ENCODE measurements at regions not wholly inside any gene's neighbourhood (a gene's known extent, or its start where the extent isn't known, plus 50 kb on each side); places are given as distances from the start of the nearest gene placed in this dataset.

DNA sequence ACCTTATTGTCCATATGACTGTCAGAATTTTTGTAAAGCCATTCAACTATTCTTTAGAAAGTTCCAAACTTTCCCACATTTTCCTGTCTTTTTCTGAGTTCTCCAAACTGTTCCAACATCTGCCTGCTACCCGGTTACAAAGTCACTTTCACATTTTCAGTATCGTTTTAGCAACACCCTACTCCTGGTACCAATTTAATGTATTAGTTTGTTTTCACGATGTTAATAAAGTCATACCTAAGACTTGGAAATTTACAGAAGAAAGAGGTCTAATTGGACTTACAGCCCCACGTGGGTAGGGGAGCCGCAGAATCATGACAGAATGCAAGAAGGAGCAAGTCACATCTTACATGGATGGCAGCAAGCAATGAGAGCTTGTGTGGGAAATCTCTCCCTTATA lies 867.8 kb downstream of the AMY1C start:
- Histone ChIP-seq H3K4me3 (ENCODE audit: low read depth in 1 of 3, low read length in 3 of 3) (no peak overlapping the region), H3K9ac (ENCODE audit: low read depth in 1 of 2, low read length in 2 of 2) (no peak overlapping the region), H3K9me3 (ENCODE audit: control insufficient read depth in 4 of 4, low read length in 3 of 4) (peaks cover 0 to 8% (median 3%) of the 10 kb centered on the region in 4 donors), H3K27me3 (ENCODE audit: control insufficient read depth in 4 of 4, insufficient read depth in 4 of 4, low read length in 3 of 4) (no peaks in the 10 kb centered on the region), H3K4me1 (ENCODE audit: control insufficient read depth in 4 of 4, insufficient read depth in 4 of 4, low read length in 3 of 4) (no peaks in the 10 kb centered on the region), H3K27ac (ENCODE audit: low read depth in 1 of 2, low read length in 2 of 2) (no peak overlapping the region), H3K36me3 (ENCODE audit: control insufficient read depth in 4 of 4, insufficient read depth in 3 of 4, low read depth in 1 of 4, low read length in 3 of 4) (no peaks in the 10 kb centered on the region)
- DNase-seq (ENCODE audit: low spot score), result no peak
- WGBS, result 84% methylated on average over 5 of the region's 5 CpGs
- TF ChIP-seq GABPA (IDR thresholded peaks at IDR 0.05 in 1 of 2, conservative IDR thresholded peaks at IDR 0.05 in 1 of 2), result no peak
- TF ChIP-seq, protein P1, sequence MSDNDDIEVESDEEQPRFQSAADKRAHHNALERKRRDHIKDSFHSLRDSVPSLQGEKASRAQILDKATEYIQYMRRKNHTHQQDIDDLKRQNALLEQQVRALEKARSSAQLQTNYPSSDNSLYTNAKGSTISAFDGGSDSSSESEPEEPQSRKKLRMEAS (IDR thresholded peaks at IDR 0.05), result no peak
- TF ChIP-seq HNF4A (conservative IDR thresholded peaks at IDR 0.05), result no peak
- TF ChIP-seq FOXA1 (IDR thresholded peaks at IDR 0.05), result no peak
- no peak for TF ChIP-seq TAF1 (conservative IDR thresholded peaks at IDR 0.05)

DNA sequence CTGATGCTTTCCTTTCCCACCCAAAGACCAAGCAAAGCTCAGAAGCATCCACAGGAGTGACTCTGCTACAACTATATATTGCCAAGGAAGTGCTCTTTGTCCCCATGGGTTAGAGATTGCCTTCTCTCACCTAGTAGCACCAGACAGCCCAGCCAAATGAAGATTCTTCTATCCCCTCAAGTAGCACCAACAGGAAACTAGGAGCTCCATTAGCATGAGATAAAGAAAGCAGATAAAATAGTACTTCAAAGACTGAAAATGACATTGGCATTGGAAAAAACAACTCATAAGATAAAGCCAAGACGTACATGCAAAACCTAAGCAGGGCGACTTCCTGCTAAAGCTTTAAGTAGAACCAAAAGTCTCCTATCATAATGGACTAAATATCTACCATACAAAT lies 871.5 kb downstream of the AMY1C start:
- Histone ChIP-seq H3K27me3 (ENCODE audit: control insufficient read depth in 4 of 4, insufficient read depth in 4 of 4, low read length in 3 of 4) (no peaks in the 10 kb centered on the region), H3K4me1 (ENCODE audit: control insufficient read depth in 4 of 4, insufficient read depth in 4 of 4, low read length in 3 of 4) (no peaks in the 10 kb centered on the region), H3K9me3 (ENCODE audit: control insufficient read depth in 4 of 4, low read length in 3 of 4) (peaks cover 0 to 8% (median 3%) of the 10 kb centered on the region in 4 donors), H3K4me3 (ENCODE audit: low read depth in 1 of 3, low read length in 3 of 3) (no peak overlapping the region), H3K9ac (ENCODE audit: low read depth in 1 of 2, low read length in 2 of 2) (no peak overlapping the region), H3K27ac (ENCODE audit: low read depth in 1 of 2, low read length in 2 of 2) (no peak overlapping the region), H3K36me3 (ENCODE audit: control insufficient read depth in 4 of 4, insufficient read depth in 3 of 4, low read depth in 1 of 4, low read length in 3 of 4) (no peaks in the 10 kb centered on the region)
- DNase-seq (ENCODE audit: low spot score), result no peak
- 64% methylated on average over 2 of the region's 2 CpGs for WGBS
- TF ChIP-seq RXRA (IDR thresholded peaks at IDR 0.05), result no peak
- TF ChIP-seq FOXA1 (IDR thresholded peaks at IDR 0.05), result no peak
- TF ChIP-seq, protein P2, sequence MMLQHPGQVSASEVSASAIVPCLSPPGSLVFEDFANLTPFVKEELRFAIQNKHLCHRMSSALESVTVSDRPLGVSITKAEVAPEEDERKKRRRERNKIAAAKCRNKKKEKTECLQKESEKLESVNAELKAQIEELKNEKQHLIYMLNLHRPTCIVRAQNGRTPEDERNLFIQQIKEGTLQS (IDR thresholded peaks at IDR 0.05), result no peak
- no peak for TF ChIP-seq YY1 (IDR thresholded peaks at IDR 0.05)
- no peak for TF ChIP-seq HNF4G (IDR thresholded peaks at IDR 0.05)
- no peak for TF ChIP-seq NR2F2 (IDR thresholded peaks at IDR 0.05)
- TF ChIP-seq, protein P1 (IDR thresholded peaks at IDR 0.05), result no peak
- TF ChIP-seq, protein P3, sequence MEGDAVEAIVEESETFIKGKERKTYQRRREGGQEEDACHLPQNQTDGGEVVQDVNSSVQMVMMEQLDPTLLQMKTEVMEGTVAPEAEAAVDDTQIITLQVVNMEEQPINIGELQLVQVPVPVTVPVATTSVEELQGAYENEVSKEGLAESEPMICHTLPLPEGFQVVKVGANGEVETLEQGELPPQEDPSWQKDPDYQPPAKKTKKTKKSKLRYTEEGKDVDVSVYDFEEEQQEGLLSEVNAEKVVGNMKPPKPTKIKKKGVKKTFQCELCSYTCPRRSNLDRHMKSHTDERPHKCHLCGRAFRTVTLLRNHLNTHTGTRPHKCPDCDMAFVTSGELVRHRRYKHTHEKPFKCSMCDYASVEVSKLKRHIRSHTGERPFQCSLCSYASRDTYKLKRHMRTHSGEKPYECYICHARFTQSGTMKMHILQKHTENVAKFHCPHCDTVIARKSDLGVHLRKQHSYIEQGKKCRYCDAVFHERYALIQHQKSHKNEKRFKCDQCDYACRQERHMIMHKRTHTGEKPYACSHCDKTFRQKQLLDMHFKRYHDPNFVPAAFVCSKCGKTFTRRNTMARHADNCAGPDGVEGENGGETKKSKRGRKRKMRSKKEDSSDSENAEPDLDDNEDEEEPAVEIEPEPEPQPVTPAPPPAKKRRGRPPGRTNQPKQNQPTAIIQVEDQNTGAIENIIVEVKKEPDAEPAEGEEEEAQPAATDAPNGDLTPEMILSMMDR (IDR thresholded peaks at IDR 0.05; ENCODE audit: low read depth, low read length, missing input control), result no peak
- TF ChIP-seq HNF4A (conservative IDR thresholded peaks at IDR 0.05), result no peak
- no peak for TF ChIP-seq SP1 (IDR thresholded peaks at IDR 0.05)
- TF ChIP-seq TAF1 (conservative IDR thresholded peaks at IDR 0.05), result no peak
- TF ChIP-seq, protein P4, sequence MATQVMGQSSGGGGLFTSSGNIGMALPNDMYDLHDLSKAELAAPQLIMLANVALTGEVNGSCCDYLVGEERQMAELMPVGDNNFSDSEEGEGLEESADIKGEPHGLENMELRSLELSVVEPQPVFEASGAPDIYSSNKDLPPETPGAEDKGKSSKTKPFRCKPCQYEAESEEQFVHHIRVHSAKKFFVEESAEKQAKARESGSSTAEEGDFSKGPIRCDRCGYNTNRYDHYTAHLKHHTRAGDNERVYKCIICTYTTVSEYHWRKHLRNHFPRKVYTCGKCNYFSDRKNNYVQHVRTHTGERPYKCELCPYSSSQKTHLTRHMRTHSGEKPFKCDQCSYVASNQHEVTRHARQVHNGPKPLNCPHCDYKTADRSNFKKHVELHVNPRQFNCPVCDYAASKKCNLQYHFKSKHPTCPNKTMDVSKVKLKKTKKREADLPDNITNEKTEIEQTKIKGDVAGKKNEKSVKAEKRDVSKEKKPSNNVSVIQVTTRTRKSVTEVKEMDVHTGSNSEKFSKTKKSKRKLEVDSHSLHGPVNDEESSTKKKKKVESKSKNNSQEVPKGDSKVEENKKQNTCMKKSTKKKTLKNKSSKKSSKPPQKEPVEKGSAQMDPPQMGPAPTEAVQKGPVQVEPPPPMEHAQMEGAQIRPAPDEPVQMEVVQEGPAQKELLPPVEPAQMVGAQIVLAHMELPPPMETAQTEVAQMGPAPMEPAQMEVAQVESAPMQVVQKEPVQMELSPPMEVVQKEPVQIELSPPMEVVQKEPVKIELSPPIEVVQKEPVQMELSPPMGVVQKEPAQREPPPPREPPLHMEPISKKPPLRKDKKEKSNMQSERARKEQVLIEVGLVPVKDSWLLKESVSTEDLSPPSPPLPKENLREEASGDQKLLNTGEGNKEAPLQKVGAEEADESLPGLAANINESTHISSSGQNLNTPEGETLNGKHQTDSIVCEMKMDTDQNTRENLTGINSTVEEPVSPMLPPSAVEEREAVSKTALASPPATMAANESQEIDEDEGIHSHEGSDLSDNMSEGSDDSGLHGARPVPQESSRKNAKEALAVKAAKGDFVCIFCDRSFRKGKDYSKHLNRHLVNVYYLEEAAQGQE (IDR thresholded peaks at IDR 0.05), result no peak
- no peak for TF ChIP-seq JUND (IDR thresholded peaks at IDR 0.05)

Measured in liver (tissue), 8 donors.